Frontal cortex (tissue), 3 donors: ENCODE measurements at regions not wholly inside any gene's neighbourhood (a gene's known extent, or its start where the extent isn't known, plus 50 kb on each side); places are given as distances from the start of the nearest gene placed in this dataset.
"Not testable (repeated sequence)": the region's sequence is repeated elsewhere in the genome, so short reads cannot be mapped to it uniquely, and the experiment has no call there.

Source experiments
- DNase-seq, 2 donors: peaks; one replicate each; pipeline ENCODE4 v3.0.0; 2012; ENCODE audit warnings: low spot score in 2 of 2
- FAIRE-seq: peaks from 2 replicates; lab custom pipeline; 2012; peaks lifted over from hg19 to GRCh38; lab: Jason Lieb, UNC
- donor health status: control.
- donor health status: control.
- donor health status: control.

DNA sequence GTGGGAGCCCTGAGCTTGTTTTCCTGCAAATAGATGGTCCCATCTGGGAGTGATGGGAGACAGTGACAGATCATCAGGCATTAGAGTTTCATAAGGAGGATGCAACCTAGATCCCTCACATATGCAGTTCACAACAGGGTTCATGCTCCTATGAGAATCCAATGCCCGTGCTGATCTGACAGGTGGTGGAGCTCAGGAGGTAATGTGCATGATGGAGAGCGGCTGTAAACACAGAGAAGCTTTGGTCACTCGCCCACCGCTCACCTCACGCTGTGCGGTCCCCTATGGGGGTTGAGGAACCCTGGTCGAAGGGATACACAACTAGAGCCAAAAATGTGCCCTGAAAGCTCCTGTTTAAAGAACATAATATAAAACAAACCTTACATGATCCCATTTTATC, 88.5 kb upstream of the CREB5 start:
- DNase-seq (no peak), FAIRE-seq (no peak)

DNA sequence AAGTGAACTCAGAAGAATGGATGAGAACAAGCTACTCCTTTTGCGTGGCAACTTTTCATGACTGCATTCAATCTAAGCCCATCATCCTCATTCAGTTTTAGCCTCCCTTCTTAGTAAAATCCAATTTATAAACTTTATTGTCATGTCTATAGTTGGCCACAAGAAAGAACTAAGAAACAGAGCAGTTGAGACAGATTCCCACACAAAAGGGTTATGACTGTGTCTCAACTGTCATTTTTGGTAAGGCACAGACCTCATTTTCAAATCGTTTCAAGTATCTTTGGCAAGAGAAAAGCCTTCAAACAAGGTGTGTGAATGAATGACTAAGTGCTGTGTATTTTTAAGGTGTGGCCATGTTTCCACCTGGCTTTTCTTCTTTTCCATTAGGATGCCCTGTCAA, 84.2 kb upstream of the CREB5 start:
- no peak for FAIRE-seq
- no peak for DNase-seq

GRCh38 chr7:28328822-28329660, 83.3 kb upstream of the CREB5 start:
- DNase-seq (no peak), FAIRE-seq (no peak)

- FAIRE-seq, result no peak
- no peak for DNase-seq
Measured at GRCh38 chr7:28329661-28330363, 82.5 kb upstream of the CREB5 start.

GRCh38 chr7:28330384-28331070, 81.8 kb upstream of the CREB5 start:
- DNase-seq, result no peak
- FAIRE-seq, result no peak

DNA sequence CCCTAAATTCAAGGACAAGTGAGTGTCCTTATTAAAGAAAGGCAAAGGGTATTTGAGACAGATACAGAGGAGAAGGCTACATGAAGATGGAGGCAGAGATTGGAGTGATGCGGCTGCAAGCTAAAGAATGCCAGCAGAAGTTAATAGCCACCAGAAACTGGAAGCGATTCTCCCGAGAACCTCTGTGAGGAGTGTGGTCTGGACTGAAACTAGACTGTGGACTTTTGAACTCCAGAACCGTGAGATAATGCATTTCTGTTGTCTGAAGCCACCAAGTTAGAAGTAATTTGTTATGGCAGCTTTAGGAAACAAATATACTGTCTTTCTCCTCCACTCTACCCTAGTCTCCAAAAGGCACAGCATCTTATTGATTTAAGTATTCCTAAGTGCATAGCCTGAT, 80.3 kb upstream of the CREB5 start:
- no peak for DNase-seq
- FAIRE-seq, result no peak

DNA sequence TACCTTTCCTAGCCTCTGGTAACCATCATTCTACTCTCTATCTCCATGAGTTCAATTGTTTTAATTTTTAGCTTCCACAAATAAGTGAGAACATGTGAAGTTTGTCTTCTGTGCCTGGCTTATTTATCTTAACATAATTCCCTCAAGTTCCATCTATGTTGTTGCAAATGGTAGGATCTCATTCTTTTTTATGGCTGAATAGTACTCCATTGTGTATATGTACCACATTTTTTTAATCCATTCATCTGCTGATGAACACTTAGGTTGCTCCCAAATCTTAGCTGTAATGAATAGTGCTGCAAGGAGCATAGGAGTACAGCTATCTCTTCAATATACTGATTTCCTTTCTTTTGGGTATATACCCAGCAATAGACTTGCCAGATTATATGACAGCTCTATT, 78.8 kb upstream of the CREB5 start:
- not testable (repeated sequence) for DNase-seq, FAIRE-seq

- FAIRE-seq (no peak), DNase-seq (no peak)
Measured at GRCh38 chr7:28336806-28337205, 75.5 kb upstream of the CREB5 start.

DNA sequence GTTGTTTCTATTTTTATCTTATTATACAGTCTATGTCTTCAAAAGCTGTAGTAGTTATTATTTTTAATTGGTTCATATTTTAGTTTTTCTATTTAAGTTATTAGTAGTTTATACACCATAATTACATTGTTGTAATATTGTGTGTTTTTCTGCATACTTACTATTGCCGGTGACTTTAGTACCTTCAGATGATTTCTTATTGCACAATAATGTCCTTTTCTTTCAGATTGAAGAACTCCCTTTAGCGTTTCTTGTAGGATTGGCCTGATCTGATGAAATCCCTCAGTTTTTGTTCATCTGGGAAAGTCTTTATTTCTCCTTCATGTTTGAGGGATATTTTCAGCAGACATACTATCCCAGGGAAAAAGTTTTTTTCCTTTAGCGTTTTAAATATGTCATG, 74.3 kb upstream of the CREB5 start:
- DNase-seq (no peak), FAIRE-seq (no peak)

GRCh38 chr7:28343462-28343861, 68.9 kb upstream of the CREB5 start:
- no peak for FAIRE-seq
- no peak for DNase-seq

GRCh38 chr7:28346256-28346655, 66.1 kb upstream of the CREB5 start:
- no peak for DNase-seq
- no peak for FAIRE-seq

- DNase-seq (no peak), FAIRE-seq (no peak)
Measured at GRCh38 chr7:28346676-28347363, 65.5 kb upstream of the CREB5 start.

GRCh38 chr7:28347475-28348318, 64.6 kb upstream of the CREB5 start:
- DNase-seq (no peak), FAIRE-seq (no peak)

DNA sequence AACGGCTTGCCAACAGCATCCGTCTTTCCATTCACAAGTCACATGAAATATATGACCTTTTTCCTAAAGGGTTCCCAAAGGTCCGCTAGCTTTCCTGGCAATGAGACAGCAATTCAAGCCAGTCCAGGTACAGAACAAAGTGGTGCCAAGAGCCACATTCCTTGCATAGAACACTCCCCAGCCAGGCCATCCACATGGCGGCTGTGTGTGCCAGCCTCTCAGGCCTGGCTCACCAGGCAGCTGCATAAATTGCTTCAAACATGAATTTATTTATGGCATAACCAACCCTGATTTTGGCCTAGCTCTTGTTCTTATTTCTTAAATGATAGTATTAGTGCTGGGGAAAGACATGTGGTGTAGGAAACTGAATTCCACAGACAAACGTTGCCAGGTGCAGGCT, 63.7 kb upstream of the CREB5 start:
- DNase-seq (no peak), FAIRE-seq (no peak)

- FAIRE-seq, result no peak
- no peak for DNase-seq
Measured at GRCh38 chr7:28349637-28350036, 62.7 kb upstream of the CREB5 start.

DNA sequence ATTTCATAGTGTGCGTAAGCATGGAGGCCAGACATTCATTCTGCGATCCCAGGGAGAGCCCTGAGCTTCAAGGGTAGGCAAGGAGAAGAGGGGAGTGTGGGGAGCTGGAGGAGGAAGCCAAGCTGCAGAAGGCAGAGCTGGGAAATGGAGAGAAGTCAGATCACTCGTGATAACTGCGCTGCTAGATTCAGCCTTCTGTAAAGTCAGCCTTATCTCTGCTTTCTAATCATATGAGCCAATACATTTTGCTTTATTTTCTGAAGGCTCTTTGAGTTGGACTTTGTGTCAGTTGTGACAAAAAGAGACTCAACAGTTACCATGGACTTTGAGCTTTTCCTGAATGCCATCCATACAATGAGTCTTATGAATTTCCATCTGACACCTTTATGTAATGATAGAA, 61.7 kb upstream of the CREB5 start:
- FAIRE-seq (no peak), DNase-seq (no peak)

DNA sequence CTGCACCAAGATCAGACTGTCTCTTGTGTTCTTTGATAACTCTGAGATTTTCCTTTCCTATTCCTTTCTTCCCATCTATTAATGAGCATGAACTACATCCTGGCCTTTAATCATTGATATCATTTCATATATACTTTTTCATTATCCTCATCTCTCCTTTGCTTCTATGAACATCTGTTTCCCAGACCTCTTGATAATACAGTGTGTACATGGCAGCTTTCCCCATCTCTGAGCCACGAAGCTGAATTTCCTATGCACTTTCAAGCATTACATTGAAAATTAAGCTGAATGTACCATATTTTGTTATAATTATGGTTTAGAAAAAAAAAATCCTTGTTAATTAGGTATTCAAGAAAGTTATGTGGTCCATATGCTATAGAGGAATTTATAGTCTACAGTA, 60.9 kb upstream of the CREB5 start:
- FAIRE-seq (no peak), DNase-seq (no peak)

DNA sequence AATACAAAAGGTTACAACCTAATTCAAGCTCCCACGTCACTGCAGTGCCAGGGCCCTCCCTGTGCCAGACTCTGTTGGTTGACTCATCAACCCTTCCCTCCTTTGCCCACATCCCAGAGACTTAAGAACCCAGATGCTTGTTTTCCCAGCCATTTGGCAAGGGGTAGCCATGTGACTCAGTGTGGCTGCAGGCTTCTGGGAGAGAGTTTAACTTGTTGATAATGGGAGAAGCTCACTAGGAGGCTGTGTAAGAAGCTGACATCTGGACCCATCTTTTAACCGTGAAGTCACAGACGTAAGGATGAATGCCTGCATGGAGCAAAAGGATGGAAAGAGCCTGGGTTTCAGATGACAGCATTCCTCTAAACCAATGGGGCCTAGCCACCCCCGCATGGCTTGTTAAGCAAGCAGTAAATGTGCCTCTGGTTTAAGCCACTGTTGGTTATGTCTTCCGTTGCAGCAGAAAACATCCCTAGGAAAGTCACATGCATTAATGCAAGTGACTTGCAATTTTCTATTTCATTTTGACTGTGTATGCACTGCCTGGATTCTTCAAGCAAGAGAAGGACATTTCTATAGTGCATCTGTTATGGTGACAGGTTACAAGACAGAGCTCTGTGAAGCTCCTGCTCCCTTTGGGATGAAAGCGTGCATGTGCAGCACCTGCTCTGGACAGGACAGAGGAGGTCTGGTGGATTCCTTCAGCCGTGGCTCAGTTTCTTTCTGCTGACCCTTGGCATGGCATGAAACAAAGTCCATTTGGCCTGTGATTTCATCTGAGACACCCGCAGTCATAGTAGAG, 57.5 kb upstream of the CREB5 start:
- DNase-seq (no peak), FAIRE-seq (no peak)
